H1 (cell line): ENCODE measurements at regions not wholly inside any gene's neighbourhood (a gene's known extent, or its start where the extent isn't known, plus 50 kb on each side); places are given as distances from the start of the nearest gene placed in this dataset.

Experiments used
- CTCF ChIA-PET: fragments of 300-600 bp; sonication (Branson Sonifier 250); formaldehyde crosslinking; loops from one replicate; lab custom pipeline; 2021; ENCODE audit not compliant: partially characterized antibody; lab: Charles Lee
- POLR2A ChIA-PET: fragments of 300-600 bp; sonication (Branson Sonifier 250); formaldehyde crosslinking; loops from one replicate; lab custom pipeline; 2021; ENCODE audit warnings: inconsistent platforms; ENCODE audit not compliant: partially characterized antibody; lab: Charles Lee
- DNase-seq, 2 experiments: peaks; one replicate each; pipeline versions ENCODE4 v3.0.0 to v3.0.0-alpha.2; 2010 to 2022; ENCODE audit warnings: low spot score in 2 of 2, low read depth in 1 of 2, mixed read lengths in 1 of 2
- FAIRE-seq: peaks from 2 replicates; lab custom pipeline; 2011; peaks lifted over from hg19 to GRCh38; lab: Jason Lieb, UNC
- H2AFZ ChIP-seq: 2 replicates; pipeline ENCODE4 v1.8.1; 2012; ENCODE audit warnings: low read length, inconsistent platforms
- H2AK5ac ChIP-seq: 2 replicates; pipeline ENCODE4 v1.6.1; 2013; ENCODE audit warnings: low read depth, low read length
- H2BK120ac ChIP-seq: replicated peaks from 2 replicates; pipeline ENCODE3; 2013; ENCODE audit warnings: low read depth, low read length, inconsistent platforms
- H2BK12ac ChIP-seq: 2 replicates; pipeline ENCODE4 v1.6.1; 2013; ENCODE audit warnings: low read depth, low read length
- H2BK15ac ChIP-seq: 2 replicates; pipeline ENCODE4 v1.6.1; 2013; ENCODE audit warnings: low read length
- H2BK20ac ChIP-seq: 2 replicates; pipeline ENCODE4 v1.6.1; 2013; ENCODE audit warnings: low read length
- H2BK5ac ChIP-seq: 2 replicates; pipeline ENCODE4 v1.6.1; 2013; ENCODE audit warnings: low read depth, low read length
- H3K14ac ChIP-seq: 2 replicates; pipeline ENCODE4 v1.6.1; 2013; ENCODE audit warnings: inconsistent platforms; ENCODE audit not compliant: insufficient read length
- H3K18ac ChIP-seq: 2 replicates; pipeline ENCODE4 v1.6.1; 2013; ENCODE audit warnings: low read length; ENCODE audit errors: extremely low read depth
- H3K23ac ChIP-seq: 2 replicates; pipeline ENCODE4 v1.6.1; 2013; ENCODE audit warnings: inconsistent platforms; ENCODE audit not compliant: insufficient read length
- H3K23me2 ChIP-seq: 2 replicates; pipeline ENCODE4 v1.6.1; 2013; ENCODE audit warnings: low read depth, low read length
- H3K27ac ChIP-seq: 2 replicates; pipeline ENCODE4 v1.6.1; 2011; ENCODE audit warnings: low read depth, low read length, inconsistent platforms
- H3K27me3 ChIP-seq, 4 experiments: replicated peaks in 1 of 4; 1 replicate in 1 of 4; 2 replicates in 3 of 4; pipeline versions ENCODE4 v1.6.1 to v1.8.1; 2011 to 2013; ENCODE audit warnings: low read length in 3 of 4, mild to moderate bottlenecking in 3 of 4, inconsistent platforms in 2 of 4, mixed read lengths in 2 of 4, moderate library complexity in 1 of 4; ENCODE audit not compliant: control insufficient read depth in 3 of 4, insufficient read depth in 3 of 4; ENCODE audit errors: extremely low read depth in 1 of 4
- H3K36me3 ChIP-seq, 4 experiments: 2 replicates each; pipeline versions ENCODE4 v1.6.1 to v1.8.1; 2011 to 2013; ENCODE audit warnings: mild to moderate bottlenecking in 4 of 4, low read length in 3 of 4, moderate library complexity in 2 of 4, control low read depth in 1 of 4, inconsistent platforms in 1 of 4; ENCODE audit not compliant: insufficient read depth in 4 of 4, control insufficient read depth in 2 of 4
- H3K4ac ChIP-seq: replicated peaks from 2 replicates; pipeline ENCODE3; 2013; ENCODE audit warnings: low read length, low read depth, mixed read lengths, inconsistent platforms; ENCODE audit not compliant: insufficient read length
- H3K4me1 ChIP-seq, 4 experiments: replicated peaks in 1 of 4; 1 replicate in 1 of 4; 2 replicates in 3 of 4; pipeline versions ENCODE4 v1.6.1 to v1.8.1; 2011 to 2013; ENCODE audit warnings: low read length in 3 of 4, inconsistent platforms in 2 of 4, mixed read lengths in 1 of 4; ENCODE audit not compliant: insufficient read depth in 4 of 4, control insufficient read depth in 3 of 4
- H3K4me2 ChIP-seq, 2 experiments: 2 replicates each; pipeline versions ENCODE4 v1.6.1 to v1.8.1; 2011 to 2013; ENCODE audit warnings: low read depth in 2 of 2, low read length in 2 of 2, control low read depth in 1 of 2, inconsistent platforms in 1 of 2, mild to moderate bottlenecking in 1 of 2; ENCODE audit not compliant: insufficient read depth in 1 of 2
- H3K4me3 ChIP-seq, 4 experiments: fragments of 200-600, 300-600 bp in 1 of 4; sonication (generic), shearing (Covaris generic), sonication (Bioruptor Twin) in 1 of 4; 2 replicates each; pipeline versions ENCODE4 v1.5.1 to v1.8.1; 2011 to 2016; ENCODE audit warnings: low read length in 4 of 4, low read depth in 3 of 4, control low read depth in 2 of 4, inconsistent platforms in 2 of 4, mild to moderate bottlenecking in 2 of 4, mixed read lengths in 1 of 4, moderate library complexity in 1 of 4; ENCODE audit not compliant: insufficient read depth in 2 of 4; ENCODE audit errors: extremely low read depth in 1 of 4
- H3K56ac ChIP-seq: replicated peaks from 2 replicates; pipeline ENCODE3; 2013; ENCODE audit warnings: low read depth, mild to moderate bottlenecking, mixed read lengths, low read length, inconsistent platforms; ENCODE audit not compliant: insufficient read length
- H3K79me1 ChIP-seq: 2 replicates; pipeline ENCODE4 v1.6.1; 2013; ENCODE audit warnings: low read depth, low read length, control low read depth
- H3K79me2 ChIP-seq, 2 experiments: 2 replicates each; pipeline versions ENCODE4 v1.6.1 to v1.8.1; 2012 to 2013; ENCODE audit warnings: low read length in 2 of 2, mild to moderate bottlenecking in 2 of 2, inconsistent platforms in 1 of 2; ENCODE audit not compliant: insufficient read depth in 2 of 2, control insufficient read depth in 1 of 2
- H3K9ac ChIP-seq, 4 experiments: replicated peaks in 1 of 4; 1 replicate in 1 of 4; 2 replicates in 3 of 4; pipeline versions ENCODE4 v1.6.1 to v1.8.1; 2011 to 2013; ENCODE audit warnings: low read depth in 3 of 4, low read length in 3 of 4, control low read depth in 2 of 4, mild to moderate bottlenecking in 2 of 4, moderate library complexity in 2 of 4, inconsistent platforms in 1 of 4; ENCODE audit errors: extremely low read depth in 1 of 4
- H3K9me3 ChIP-seq, 2 experiments: 2 replicates each; pipeline versions ENCODE4 v1.6.1 to v1.8.1; 2012 to 2013; ENCODE audit warnings: mild to moderate bottlenecking in 2 of 2, moderate library complexity in 2 of 2, control low read depth in 1 of 2, inconsistent platforms in 1 of 2, low read depth in 1 of 2, low read length in 1 of 2, mixed read lengths in 1 of 2; ENCODE audit not compliant: insufficient read depth in 2 of 2
- H4K20me1 ChIP-seq, 2 experiments: replicated peaks in 1 of 2; 2 replicates each; pipeline versions ENCODE3 to v1.8.1; 2011 to 2013; ENCODE audit warnings: inconsistent platforms in 2 of 2, low read length in 2 of 2, mild to moderate bottlenecking in 1 of 2; ENCODE audit not compliant: insufficient read depth in 2 of 2, control insufficient read depth in 1 of 2
- H4K5ac ChIP-seq: 2 replicates; pipeline ENCODE4 v1.6.1; 2013; ENCODE audit warnings: low read length, low read depth, mixed read lengths, inconsistent platforms; ENCODE audit not compliant: insufficient read length
- H4K8ac ChIP-seq: 2 replicates; pipeline ENCODE4 v1.8.0; 2013; ENCODE audit warnings: mild to moderate bottlenecking, moderate library complexity, low read length, inconsistent platforms; ENCODE audit not compliant: insufficient read depth; ENCODE audit errors: extremely low read depth
- H4K91ac ChIP-seq: replicated peaks from 2 replicates; pipeline ENCODE3; 2013; ENCODE audit warnings: low read length, mixed read lengths, inconsistent platforms; ENCODE audit not compliant: insufficient read length
- ATF3 ChIP-seq: IDR thresholded peaks from 2 replicates; pipeline ENCODE4 v1.6.1; 2011; ENCODE audit warnings: low read depth, mild to moderate bottlenecking, low read length; ENCODE audit not compliant: insufficient read depth
- BRCA1 ChIP-seq: IDR thresholded peaks from 2 replicates; pipeline ENCODE4 v1.6.1; 2012; ENCODE audit warnings: low read depth, low read length, improper control_type of control experiment
- CBX5 ChIP-seq: fragments of 300-800, 300-1000 bp; sonication (generic); IDR thresholded peaks from 2 replicates; pipeline ENCODE4 v1.7.1; 2016; ENCODE audit warnings: antibody characterized with exemption, low read length, low read depth
- CHD1 ChIP-seq: IDR thresholded peaks from 2 replicates; pipeline ENCODE4 v1.6.1; 2012; ENCODE audit warnings: low read depth, low read length, improper control_type of control experiment
- CHD2 ChIP-seq: IDR thresholded peaks from 2 replicates; pipeline ENCODE4 v1.6.1; 2012; ENCODE audit warnings: low read length, improper control_type of control experiment
- KDM1A ChIP-seq: fragments of 200-600, 300-600 bp; sonication (generic); IDR thresholded peaks from 2 replicates; pipeline ENCODE4 v1.7.1; 2016; ENCODE audit warnings: mild to moderate bottlenecking, low read length, borderline replicate concordance
- MAX ChIP-seq: IDR thresholded peaks from 2 replicates; pipeline ENCODE4 v1.6.1; 2012; ENCODE audit warnings: inconsistent platforms
- RBBP5 ChIP-seq: IDR thresholded peaks from 2 replicates; pipeline ENCODE4 v1.7.1; 2012; ENCODE audit warnings: low read depth, mild to moderate bottlenecking, inconsistent platforms, low read length, moderate library complexity, borderline replicate concordance
- SAP30 ChIP-seq: fragments of 300-600 bp; sonication (generic); IDR thresholded peaks from 2 replicates; pipeline ENCODE4 v1.7.1; 2012; ENCODE audit warnings: low read length, moderate library complexity, mild to moderate bottlenecking, inconsistent platforms; ENCODE audit not compliant: insufficient read depth, insufficient replicate concordance
- SIRT6 ChIP-seq: IDR thresholded peaks from one replicate; pipeline ENCODE4 v1.7.1; 2012; ENCODE audit warnings: low read length, inconsistent platforms
- SP2 ChIP-seq: IDR thresholded peaks from 2 replicates; pipeline ENCODE4 v1.6.1; 2012; ENCODE audit warnings: mild to moderate bottlenecking, low read length, inconsistent platforms
- SRF ChIP-seq: IDR thresholded peaks from 2 replicates; pipeline ENCODE4 v1.6.1; 2011; ENCODE audit warnings: mild to moderate bottlenecking, low read depth, low read length, moderate library complexity
- TAF1 ChIP-seq: IDR thresholded peaks from 2 replicates; pipeline ENCODE4 v1.6.1; 2011; ENCODE audit warnings: mild to moderate bottlenecking, low read depth, low read length
- TCF12 ChIP-seq: IDR thresholded peaks from 2 replicates; pipeline ENCODE4 v1.6.1; 2011; ENCODE audit warnings: low read depth, mild to moderate bottlenecking, low read length
- TEAD4 ChIP-seq: IDR thresholded peaks from 2 replicates; pipeline ENCODE4 v1.6.1; 2012; ENCODE audit warnings: low read depth, low read length, inconsistent platforms, mixed read lengths
- WGBS, 2 experiments: shearing (Covaris generic) in 1 of 2; methylation state at CpG; one replicate each; pipeline versions ENCODE4 v1.1.6 to v1.1.7; 2013 to 2015; ENCODE audit warnings: low lambda C conversion rate in 2 of 2, mixed read lengths in 2 of 2, inconsistent platforms in 1 of 2, low coverage in 1 of 2, missing lambda C conversion rate in 1 of 2; ENCODE audit not compliant: insufficient replicate concordance in 2 of 2, insufficient coverage in 1 of 2, insufficient read length in 1 of 2; ENCODE audit errors: extremely low coverage in 1 of 2, missing lambda C conversion rate in 1 of 2; 5-methylcytosine and 5-hydroxymethylcytosine counted together

- Histone ChIP-seq H2AFZ (no peak overlapping the region), H3K4me2 (no peak overlapping the region), H3K9me3 (no peaks in the 10 kb centered on the region), H3K4ac (no peak overlapping the region), H3K4me1 (no peaks in the 10 kb centered on the region), H4K8ac (no peak overlapping the region), H2BK12ac (no peak overlapping the region), H2BK20ac (no peak overlapping the region), H2BK5ac (no peak overlapping the region), H3K79me1 (no peaks in the 10 kb centered on the region), H3K23ac (no peak overlapping the region), H3K23me2 (no peaks in the 10 kb centered on the region), H3K14ac (no peak overlapping the region), H4K20me1 (no peaks in the 10 kb centered on the region), H3K18ac (no peak overlapping the region), H2BK15ac (no peak overlapping the region), H3K27me3 (no peaks in the 10 kb centered on the region), H3K56ac (no peak overlapping the region), H3K27ac (no peak overlapping the region), H3K9ac (no peak overlapping the region), H3K36me3 (no peaks in the 10 kb centered on the region), H3K4me3 (no peak overlapping the region), H2BK120ac (no peak overlapping the region), H2AK5ac (no peak overlapping the region), H4K91ac (no peak overlapping the region), H4K5ac (no peak overlapping the region), H3K79me2 (no peaks in the 10 kb centered on the region)
- 69% methylated on average over 4 of the region's 4 CpGs; no CpG with 5 or more reads in 1 of the 2 experiments for WGBS, 2 experiments
- POLR2A ChIA-PET: no interaction called here
- FAIRE-seq (no peak), DNase-seq (no peak)
- CTCF ChIA-PET: interaction anchor here (0.8 to 1.4 kb wide), 3 partner anchors 19 to 668 kb away, joined by 3 to 4 read pairs (median 3); no protein-coding TSS in a partner anchor
- TF ChIP-seq TEAD4 (no peak), SAP30 (no peak), BRCA1 (no peak), KDM1A (no peak), CHD1 (no peak), RBBP5 (no peak), TAF1 (no peak), ATF3 (no peak), SIRT6 (no peak), SRF (no peak), CHD2 (no peak), TCF12 (no peak), MAX (no peak), CBX5 (no peak), SP2 (no peak)
Observed at GRCh38 chr11:127117231-127117739, 116.7 kb upstream of the KIRREL3 start.
